ENCODE measurements at regions not wholly inside any gene's neighbourhood (a gene's known extent, or its start where the extent isn't known, plus 50 kb on each side); places are given as distances from the start of the nearest gene placed in this dataset.
"Not testable (repeated sequence)": the region's sequence is repeated elsewhere in the genome, so short reads cannot be mapped to it uniquely, and the experiment has no call there.

- TF ChIP-seq CTCF, POLR2A (IDR thresholded peaks at IDR 0.05): not testable (repeated sequence)
These were observed 381.7 kb upstream of the ISX start for GRCh38 chr22:34684278-34684677.

Data from body of pancreas (tissue), 4 donors.